CD1c-positive myeloid dendritic cell (primary cell): ENCODE measurements at regions not wholly inside any gene's neighbourhood (a gene's known extent, or its start where the extent isn't known, plus 50 kb on each side); places are given as distances from the start of the nearest gene placed in this dataset.

Experiments used
- DNase-seq: peaks from one replicate; pipeline ENCODE4 v3.0.0-alpha.2; 2016; ENCODE audit errors: extremely low spot score

GRCh38 chr22:47295226-47295901, 532.9 kb downstream of the TBC1D22A start:
- DNase-seq: no peak

DNA sequence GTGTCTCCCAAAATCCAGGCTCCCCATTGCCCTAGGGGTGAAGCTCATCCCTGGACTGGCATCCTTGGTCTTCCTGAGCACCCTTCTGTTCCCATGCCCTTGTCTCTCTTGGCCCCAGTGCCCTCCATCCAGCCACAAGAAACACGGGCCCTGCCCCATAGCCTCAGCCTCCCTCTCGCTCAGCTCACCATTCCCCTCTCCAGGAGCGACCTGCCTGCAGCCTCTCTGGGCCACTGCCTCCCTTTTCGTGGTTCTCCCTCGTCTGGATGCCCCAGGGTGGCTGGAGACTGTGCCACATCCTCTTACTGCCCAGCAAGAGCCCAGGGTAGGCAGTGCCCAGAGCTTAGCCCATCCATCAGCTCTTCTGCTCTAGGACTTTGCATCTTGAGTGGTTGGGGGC, 532.1 kb downstream of the TBC1D22A start:
- DNase-seq: no peak

DNA sequence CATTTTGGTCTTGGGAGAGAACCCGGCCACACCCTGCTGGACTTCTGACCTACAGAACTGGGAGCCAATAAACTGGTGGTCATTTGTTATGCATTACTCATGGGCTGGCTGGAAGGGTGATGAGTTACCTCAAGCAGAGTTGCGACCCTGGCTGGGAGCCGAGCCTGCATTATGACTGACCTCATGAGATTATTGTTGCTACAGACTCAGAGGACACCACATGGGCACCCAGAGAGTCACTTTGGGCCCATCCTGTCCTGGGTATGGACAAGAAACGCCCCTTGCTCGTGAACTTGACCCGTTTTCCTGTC, 531.7 kb downstream of the TBC1D22A start:
- DNase-seq: no peak

GRCh38 chr22:47293368-47294221, 531.1 kb downstream of the TBC1D22A start:
- DNase-seq: no peak

GRCh38 chr22:47292546-47293320, 530.3 kb downstream of the TBC1D22A start:
- no peak for DNase-seq

- DNase-seq: no peak
Observed at GRCh38 chr22:47291565-47292495, 529.4 kb downstream of the TBC1D22A start.

GRCh38 chr22:47290706-47291430, 528.4 kb downstream of the TBC1D22A start:
- no peak for DNase-seq

DNA sequence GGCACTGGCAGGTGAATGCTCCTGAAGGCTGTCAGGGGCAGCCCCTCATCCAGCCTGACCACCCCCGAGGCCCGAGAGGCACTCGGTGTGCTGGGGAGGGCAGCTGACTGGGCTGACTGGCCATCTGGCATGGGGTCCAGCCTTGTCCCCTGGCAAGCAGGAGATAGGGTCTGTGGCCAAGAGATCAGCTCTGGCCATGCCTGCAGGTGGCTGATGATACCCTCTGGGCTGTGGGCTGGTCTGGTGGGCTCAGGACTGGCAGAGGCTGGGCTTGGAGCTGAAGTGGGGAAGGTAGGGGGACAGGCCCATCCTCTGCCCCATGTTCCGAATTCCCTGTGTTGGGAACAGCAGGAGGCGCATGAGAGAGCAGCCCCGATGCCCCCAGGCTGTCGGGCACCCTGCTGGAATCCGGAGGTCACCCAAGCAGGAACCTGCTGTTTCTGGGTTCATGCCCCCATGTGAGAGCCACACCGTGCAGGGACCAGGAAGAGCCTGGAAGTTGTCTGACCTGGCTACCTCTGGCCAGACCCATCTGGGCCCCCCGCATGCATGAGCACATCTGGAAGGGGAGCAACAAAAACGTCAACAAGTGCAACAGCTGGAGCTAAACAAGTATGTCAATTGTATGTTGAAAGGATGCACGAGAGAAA, 527.0 kb downstream of the TBC1D22A start:
- no peak for DNase-seq

GRCh38 chr22:47288680-47289079, 526.2 kb downstream of the TBC1D22A start:
- DNase-seq: no peak

GRCh38 chr22:47287516-47287915, 525.1 kb downstream of the TBC1D22A start:
- no peak for DNase-seq

DNA sequence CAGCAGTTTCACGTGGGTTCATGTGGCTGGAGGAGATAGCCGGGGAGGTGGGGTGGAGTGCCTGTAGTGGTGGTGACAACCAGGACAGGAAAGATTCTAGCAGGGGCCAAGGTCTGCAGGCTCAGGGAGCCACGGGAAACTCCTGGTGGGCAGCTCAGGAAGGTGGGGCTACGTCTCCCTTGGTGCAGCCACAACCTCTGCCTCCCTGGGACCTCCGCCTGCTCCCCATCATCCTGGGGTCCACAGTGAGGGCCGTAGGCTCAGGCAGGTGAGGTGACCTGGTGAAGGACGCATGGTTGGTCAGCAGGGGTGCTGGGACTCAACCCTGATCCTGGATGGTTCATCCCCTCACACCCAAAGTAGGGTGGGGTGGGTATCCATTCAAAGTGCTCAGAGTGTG, 524.1 kb downstream of the TBC1D22A start:
- no peak for DNase-seq

GRCh38 chr22:47285981-47286380, 523.5 kb downstream of the TBC1D22A start:
- DNase-seq: no peak

GRCh38 chr22:47284822-47285221, 522.4 kb downstream of the TBC1D22A start:
- DNase-seq: no peak

- no peak for DNase-seq
Observed at GRCh38 chr22:47284360-47284759, 521.9 kb downstream of the TBC1D22A start.

GRCh38 chr22:47283616-47284270, 521.3 kb downstream of the TBC1D22A start:
- DNase-seq: no peak

DNA sequence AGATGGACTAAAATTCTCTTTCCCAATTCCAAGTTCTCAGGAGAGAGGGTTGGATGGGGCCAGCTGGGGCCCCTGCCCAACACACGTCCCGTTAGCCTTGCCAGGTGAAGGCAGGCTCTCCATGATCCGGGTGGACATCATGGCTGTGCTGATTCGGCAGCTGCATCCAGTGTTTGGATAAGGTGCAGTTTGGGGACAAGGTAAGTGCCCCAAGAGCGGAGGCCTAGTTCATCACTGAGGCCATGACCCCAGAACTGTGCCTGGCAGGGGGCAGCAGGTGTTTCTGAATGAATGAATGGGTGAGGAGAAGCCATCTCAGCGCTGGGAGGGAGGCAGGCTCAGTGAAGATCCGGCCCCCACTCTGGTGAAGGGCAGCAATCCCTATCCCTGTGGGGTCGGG, 520.4 kb downstream of the TBC1D22A start:
- no peak for DNase-seq

DNA sequence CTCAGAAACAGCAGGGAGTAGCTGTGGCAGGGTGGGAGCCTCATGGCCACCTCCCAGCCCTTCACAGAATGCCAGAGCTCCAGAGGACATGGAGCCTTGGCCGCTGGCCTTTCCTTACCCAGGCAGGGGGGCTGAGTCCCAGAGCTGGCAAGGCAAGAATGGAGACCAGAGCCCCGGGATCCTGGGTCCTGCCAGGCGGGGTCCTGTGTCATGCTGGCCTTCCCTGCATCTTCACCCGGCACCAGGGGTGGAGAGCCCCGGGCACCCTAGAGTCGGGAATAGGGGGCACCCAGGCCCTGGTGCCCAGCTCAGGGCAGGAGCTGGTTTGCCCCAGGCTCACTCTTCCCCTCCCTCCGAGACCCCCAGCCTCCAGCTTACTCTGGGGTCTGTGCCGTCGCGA, 519.9 kb downstream of the TBC1D22A start:
- no peak for DNase-seq

GRCh38 chr22:47281126-47282106, 519.0 kb downstream of the TBC1D22A start:
- DNase-seq: no peak

GRCh38 chr22:47280301-47280700, 517.9 kb downstream of the TBC1D22A start:
- DNase-seq: no peak
